ENCODE measurements at regions not wholly inside any gene's neighbourhood (a gene's known extent, or its start where the extent isn't known, plus 50 kb on each side); places are given as distances from the start of the nearest gene placed in this dataset.

DNA sequence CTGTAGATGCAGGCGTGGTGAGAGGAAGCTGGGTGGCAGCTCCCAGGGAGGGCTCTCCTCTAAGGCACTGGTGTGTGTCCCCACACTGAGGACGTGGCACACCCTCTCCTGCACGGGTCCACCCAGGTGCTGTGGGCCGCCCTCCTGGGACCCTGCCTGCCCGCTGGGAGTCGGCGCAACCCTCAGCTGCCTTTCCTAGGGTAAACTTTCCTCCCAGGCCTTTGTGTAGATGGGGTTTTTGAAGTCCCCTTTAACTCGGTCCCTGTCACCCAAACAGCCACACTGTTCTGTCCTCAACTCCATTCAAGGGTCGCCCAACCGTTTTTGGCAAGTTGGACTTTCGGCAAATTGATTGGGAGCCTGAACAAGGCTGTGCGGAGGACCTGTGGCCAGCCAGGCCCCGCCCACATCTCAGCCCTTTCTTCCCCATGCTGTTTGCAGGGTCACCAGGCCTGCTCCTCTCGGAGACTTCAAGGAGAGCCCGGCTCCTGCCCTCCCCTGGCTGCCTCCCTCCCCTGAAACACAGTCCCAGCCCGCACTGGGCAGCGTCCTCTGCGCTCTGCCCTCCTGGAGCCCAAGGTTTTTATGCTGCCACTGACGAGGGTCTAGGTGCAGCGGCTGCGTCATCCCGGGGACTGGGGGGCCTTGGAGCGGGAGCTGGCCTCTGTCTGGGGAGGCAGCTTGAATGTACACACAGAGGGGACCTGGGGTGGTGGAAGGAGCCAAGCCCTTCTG, 1126.2 kb downstream of the BRD1 start:
- DNase-seq (ENCODE audit: low read depth in 2 of 2) = no peak

DNA sequence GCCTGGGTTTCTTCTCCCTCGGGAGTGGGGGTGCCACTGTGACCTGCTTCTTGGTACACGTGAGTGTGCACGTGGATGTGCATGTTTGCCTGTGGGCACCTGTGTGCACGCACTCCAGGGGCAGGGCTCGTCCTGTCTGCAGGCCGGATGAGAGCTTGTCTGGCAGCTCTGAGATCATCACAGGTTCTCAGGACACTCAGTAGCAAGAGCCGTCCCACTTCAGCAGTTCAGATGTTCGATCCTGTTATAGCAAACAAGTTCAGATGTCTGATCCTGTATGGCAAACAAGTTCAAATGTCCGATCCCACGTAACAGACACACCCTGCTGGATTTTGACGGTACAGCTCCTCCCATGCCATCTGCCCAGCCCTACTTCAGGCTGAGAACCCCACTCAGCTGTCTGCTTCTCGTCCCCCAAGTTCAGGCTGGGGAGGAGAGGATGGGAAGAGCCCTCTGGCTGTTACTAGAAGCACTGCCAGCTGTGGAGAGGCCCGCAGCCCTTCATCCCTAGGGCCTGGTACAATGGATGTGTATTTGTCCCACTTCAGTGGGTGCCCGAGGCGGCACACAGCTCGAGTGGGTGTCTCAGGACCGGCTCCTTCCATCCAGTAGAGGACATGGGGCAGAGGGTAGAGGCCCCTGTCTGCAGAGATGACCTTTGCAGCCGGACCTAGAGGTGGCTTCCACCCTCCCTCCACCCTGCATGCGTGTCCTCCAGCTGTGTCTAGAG, 1126.9 kb downstream of the BRD1 start:
- DNase-seq (ENCODE audit: low read depth in 2 of 2) = no peak

DNA sequence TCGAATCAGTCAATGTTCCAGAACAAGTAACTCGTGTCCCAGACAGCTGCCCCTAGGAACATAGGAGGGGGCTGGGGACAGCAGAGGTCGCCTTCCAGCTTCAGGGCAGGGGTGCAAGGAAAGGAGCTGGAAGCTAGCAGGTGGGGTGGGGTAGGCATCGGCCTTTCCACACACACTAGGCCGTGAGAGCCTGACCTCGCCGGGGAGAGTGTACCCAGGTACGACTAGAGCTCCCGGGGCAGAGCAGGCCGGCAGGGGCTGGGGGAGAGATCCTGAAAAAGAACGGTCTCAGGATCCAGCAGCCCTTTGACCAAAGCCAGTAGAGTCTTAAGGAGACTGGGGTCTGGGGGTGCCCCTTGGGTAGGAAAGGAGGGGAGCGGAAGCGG, 1127.5 kb downstream of the BRD1 start:
- no peak for DNase-seq (ENCODE audit: low read depth in 2 of 2)

DNA sequence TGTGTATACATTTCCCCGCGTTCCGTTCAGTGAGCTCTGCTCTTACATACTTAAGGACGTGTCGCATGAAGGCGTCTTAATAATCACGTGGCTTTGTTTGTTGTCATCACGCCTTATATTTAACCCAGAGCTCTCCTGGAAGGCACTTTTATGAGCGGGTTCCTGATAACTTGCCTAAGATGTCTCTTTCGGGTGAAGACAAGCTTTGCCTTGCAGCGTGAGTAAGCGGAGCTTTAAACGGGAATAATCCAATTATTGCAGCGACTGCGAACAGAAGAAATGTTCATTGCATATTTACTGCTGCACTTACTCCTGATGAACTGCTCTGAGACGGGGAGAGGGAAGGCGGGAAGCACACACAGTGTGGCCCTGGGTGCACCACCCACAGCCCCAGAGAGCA, 1128.2 kb downstream of the BRD1 start:
- no peak for DNase-seq (ENCODE audit: low read depth in 2 of 2)

DNA sequence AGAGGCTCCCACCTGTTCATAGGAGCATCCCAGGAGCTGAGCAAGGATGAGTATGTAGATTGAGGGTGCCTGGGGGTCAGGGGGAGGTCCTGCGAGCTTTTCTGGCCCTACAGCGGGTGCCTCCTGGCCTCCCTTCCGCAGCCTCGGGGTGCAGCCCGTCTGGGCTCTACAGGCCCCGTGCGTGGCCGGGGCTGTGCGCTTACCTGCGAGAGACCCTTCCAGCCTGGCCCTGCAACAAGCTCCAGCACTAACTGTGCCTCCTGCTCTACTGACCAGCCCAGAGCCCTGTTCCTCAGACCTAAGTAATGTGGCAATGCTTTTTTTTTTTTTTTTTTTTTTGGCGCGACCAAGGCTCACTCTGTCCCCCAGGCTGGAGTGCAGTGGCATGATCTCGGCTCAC, 1129.1 kb downstream of the BRD1 start:
- DNase-seq (ENCODE audit: low read depth in 2 of 2) = no peak

DNA sequence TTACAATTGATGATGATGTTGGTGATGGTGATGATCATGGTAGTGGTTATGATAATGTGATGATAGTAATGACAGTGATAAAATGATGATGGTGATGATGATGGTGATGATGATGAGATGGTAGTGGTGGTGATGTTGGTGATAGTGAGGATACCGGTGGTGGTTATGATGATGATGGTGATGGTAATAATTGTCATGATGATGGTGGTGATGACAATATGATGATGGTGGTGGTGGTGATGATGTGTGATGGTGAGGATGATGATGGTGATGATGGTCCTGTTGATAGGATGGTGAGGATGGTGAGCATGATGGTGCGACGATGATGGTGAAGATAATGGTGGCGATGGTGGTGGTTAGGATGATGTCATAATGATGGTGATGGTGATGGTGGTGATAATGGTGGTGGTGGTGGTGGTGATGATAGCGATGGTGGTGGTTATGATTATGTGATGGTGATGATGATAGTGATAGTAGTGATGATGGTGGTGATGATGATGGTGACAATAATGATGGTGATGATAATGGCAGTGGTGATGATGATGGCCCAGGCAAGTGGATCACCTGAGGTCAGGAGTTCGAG, 1129.9 kb downstream of the BRD1 start:
- DNase-seq (ENCODE audit: low read depth in 2 of 2) = no peak

DNA sequence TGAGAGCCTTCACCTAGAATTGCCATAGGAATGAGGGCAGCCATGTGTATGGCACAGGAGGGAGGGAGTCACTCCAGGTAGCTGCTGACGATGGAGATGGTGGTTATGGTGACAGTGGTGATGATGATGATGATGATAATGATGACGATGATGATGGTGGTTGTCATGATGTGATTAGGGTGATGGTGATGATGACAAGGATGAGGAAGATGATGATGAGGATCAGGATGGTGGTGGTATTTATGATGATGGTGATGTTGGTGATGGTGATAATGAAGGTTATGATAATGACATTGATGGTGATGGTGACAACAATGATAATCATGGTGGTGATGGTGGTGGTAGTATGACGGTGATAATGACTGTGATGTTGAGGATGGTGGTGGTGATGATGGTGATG, 1130.5 kb downstream of the BRD1 start:
- DNase-seq (ENCODE audit: low read depth in 2 of 2) = no peak

DNA sequence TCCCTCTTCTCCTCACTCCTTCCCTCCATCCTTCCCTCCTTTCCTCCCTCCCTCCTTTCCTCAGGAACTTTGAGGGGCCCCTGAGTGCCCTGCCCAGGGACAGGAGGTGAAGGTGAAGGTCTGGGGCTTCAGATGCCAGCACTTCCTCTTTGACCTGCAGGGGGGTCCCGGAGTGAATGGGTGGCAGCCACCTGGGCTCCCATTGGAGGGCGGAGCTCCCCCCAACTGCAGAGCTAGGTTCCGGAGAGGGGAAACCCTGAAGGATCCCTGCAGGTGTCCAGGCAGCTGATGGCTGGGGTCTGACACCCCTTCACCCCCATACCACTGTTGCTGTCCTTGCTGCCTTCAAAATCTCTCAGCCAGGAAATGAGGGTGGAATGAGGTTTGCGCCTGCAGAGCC, 1131.3 kb downstream of the BRD1 start:
- DNase-seq (ENCODE audit: low read depth in 2 of 2) = no peak

DNA sequence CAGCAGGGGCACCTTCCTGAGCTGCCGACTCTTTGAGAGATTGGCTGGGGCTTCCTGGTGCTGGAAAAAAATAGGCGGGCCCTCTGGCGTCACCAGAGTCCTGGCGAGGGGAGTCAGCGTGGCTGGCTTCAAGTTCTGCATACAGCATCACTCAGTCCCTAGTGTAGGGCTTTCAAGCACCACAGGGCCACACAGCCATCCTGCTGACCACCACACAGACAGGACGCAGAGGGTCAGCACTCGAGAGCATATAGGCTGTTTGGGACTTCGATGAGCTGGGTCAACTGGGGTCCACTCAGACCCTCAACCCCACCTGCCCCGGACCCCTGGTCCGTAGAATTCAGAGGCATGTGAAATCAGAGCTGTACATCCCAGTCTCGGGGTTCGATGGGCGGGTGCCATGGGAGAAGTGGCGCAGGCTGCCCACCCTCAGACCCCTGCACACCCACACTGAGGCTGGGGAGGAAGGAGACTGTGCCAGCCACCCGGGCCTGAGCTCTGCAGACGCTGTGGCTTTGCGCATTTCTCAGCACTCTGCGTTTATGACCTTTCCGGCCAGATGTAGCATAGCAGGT, 1131.9 kb downstream of the BRD1 start:
- no peak for DNase-seq (ENCODE audit: low read depth in 2 of 2)

DNA sequence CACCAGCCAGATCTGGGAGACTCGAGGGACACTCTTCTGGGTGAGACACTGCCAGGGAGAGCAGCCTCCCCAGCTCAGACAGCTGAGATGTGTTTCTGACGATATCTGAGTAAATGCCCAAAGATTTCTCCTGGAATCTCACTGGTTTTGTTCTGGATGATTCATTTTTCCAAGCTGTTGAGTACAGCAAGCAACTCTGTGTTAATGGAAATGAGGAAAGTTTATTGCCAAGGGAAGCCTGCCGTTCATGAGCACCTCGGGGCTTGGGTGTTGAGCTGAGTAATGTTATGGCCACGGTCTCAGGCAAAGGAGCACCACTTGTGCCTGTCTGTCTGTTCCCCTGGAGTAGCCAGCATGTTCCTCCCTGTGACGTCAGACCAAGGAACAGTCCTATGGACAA, 1132.4 kb downstream of the BRD1 start:
- no peak for DNase-seq (ENCODE audit: low read depth in 2 of 2)

DNA sequence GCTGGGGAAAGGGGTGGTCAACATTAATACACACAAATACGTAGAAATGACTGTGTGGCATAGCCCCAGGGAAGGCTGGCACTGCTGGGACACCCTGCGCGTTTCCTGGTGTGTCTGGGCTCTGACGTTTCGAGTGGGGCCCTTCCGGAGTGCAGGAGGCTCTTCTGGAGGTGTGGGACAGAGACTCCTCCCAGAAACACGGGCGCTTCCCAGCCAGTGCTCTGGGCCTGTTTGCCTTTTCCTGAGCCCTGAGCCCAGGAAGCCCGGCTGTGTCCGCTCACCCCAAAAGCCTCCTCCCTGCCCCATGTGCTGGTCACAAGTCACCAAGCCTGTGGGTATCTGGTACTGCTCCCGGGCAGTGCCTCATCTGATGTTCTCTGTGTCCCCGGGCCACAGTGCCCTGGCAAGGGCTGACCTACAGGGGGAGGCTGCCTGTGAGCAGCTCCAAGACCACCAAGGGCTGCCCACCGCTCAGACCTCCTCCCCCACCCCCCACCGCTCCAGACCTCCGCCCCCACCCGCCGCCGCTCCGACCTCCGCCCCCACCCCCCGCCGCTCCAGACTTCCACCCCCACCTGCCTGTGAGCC, 1133.3 kb downstream of the BRD1 start:
- DNase-seq (ENCODE audit: low read depth in 2 of 2) = no peak

DNA sequence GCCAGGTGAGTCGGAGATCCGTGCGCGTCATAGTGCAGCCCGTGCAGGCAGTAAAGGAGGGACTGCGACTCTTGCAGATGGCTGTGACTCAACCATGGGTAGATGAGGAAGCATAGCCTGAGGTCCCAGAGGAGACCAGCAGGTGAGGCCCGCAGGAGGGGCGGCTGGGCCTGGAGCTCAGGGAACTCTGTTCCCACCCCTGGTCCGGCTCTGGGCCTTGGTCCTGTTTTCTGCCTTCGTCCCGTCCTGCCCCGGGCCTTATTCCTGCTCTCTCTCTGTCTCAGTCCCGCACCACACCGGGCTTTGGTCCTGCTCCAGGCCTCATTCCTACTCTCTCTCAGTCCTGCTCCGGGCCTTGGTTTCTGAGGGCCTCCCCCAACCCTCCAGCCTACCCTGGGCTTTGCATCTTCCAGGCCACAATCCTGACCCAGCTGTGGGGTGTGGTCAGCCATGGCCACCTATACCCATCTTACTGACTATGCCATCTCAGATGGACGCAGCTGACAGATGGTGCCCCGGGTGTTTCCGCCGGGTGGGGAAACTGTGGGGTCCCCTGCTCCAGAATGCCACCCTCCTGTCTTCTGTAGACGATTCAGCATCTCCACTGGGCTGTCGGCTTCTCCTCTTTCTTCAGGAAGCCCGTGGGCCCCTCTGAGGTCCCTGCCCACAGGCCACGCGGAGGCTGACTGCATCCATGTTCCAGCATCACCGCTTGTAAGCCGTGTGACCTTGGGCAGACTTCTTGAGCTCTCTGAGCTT, 1134.1 kb downstream of the BRD1 start:
- DNase-seq (ENCODE audit: low read depth in 2 of 2) = no peak

DNA sequence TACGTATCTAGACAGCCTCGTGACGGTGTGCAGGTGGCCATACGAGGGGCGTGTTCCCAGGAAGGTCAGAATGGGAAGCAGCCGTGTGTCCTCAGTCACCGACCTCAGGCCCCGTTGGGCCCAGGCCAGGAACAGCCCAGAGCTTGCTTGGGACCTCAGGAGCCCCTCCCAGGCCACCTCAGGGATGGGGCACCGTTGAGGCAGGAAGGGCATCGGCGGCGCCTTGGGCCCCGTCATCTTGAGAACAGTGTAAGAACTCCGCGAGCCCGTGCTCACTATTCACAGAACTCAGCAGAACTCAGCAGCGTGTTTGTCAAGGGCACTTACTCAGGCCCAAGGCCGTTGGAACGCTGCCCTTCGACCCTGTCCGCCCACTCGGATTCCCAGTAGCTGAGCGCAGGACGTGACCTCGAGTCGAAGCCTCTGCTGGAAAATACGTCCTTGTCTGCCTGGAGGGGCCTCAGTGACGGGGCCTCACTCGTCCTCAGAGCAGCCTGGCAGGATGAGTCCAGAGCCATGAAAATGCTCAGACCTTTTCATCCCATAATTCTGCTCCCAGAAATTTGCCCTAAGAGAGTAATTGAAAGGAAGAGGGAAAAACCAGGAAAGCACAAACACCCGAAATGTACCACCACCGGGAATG, 1134.8 kb downstream of the BRD1 start:
- DNase-seq (ENCODE audit: low read depth in 2 of 2) = no peak

DNA sequence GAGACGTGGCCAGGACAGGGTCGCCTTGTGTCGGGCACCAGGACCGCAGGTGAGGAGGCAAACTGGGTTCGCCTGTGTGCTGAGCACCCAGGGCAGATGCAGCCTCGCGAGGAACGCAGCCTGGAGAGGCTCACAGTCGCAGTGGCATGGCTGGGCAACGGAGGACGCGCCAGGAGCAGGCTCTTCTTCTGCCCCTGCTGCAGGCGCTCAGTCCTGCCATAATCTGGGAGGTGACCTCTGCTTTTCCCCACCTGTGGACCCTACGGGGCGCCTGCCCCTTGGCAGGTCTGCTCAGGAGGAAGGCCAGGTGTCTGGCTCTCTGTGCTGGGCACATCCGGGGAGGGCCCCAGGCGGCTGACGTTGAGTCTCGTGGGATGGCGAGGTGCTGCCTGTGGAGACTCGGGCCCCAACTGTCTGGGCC, 1136.2 kb downstream of the BRD1 start:
- no peak for DNase-seq (ENCODE audit: low read depth in 2 of 2)

DNA sequence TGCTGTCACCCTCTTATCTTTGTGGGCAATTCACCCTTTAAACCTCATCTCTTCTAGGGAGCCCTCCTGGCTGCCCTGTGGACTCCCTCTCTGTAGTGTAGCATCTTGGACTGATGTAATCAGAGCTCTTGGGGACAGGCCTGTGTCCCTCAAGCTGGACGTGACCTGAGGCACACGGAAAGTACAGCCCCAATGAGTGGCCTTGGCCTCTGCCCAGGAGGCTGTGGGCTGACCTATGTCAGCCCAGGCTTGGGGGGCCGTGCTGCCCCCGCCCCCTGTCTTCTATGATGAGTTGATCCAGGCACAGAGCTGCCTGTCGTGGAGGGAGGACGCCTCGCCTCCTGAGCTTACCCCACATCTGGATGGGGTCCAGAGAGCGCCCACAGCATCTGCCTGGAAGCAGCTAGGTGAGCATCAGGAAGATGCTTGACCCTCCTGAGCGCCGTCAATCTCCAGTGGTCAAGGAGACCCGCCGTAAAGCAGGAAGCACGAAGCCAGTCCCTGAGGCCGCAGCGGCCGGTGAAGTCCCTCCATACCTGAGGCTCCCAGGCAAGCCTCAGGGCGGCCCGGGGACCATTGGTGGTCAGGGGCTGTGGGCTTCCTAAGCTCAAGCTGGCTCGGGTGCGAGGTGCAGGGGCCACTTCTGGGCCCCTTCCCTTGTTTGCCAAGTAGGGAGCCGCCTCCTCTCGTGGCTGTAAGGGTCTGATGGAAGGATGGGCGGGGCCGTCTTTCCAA, 1136.9 kb downstream of the BRD1 start:
- no peak for DNase-seq (ENCODE audit: low read depth in 2 of 2)

DNA sequence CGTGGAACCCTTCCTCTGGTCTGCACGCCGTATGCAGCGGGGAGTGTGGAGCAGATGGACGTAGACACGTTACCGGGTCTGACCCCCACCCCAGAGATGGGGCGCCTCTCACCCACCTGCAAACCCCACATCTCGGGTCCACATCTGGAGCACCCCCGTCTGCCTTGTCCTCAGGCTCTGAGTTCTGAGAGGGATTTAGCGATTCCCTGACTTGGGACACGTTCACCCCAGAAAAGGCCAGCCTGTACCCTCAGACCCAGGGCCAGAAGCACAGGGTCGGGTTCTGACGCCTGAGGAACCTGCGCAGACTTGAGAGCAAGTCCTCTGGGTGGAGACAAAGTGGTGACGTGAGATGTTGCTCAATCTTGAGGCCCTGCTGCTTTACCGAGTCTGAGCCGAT, 1138.5 kb downstream of the BRD1 start:
- DNase-seq (ENCODE audit: low read depth in 2 of 2) = no peak

DNA sequence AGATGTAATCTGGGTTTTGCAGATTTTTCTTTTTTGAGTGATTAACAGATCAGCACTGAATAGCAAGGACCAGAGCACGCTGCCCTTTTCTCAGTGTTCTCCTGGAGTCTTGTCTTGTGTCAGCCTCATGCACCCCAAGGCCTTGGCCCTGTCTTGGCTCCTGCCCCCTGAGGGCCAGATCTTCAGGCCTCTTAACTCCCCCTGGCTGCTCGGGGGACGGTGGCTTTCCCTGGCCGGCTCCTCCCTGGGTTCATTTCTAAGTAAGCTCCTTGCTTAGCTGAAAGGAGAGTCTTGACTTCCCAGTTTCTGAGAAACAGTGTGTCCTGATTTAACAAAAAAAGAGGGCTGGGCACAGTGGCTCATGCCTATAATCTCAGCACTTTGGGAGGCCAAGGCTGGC, 1139.3 kb downstream of the BRD1 start:
- no peak for DNase-seq (ENCODE audit: low read depth in 2 of 2)

DNA sequence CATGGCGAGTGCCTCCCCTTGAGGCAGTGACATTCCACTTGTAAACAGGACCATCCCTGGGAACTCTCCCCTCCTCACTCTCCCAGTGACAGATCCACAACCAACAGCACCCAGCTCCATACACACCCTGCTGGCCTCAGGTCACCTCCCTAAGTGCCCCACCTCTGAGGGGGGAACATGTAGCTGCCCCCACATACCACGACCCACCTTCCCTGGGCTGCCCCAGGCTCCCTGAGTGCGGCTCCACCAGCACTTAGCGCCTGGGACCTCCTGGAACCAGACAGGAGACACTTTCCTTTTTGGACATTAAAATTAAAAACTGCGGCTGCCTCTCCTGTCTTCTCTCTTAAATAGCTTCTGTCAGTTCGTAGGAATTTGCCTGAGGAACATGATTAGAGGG, 1140.1 kb downstream of the BRD1 start:
- DNase-seq (ENCODE audit: low read depth in 2 of 2) = no peak

DNA sequence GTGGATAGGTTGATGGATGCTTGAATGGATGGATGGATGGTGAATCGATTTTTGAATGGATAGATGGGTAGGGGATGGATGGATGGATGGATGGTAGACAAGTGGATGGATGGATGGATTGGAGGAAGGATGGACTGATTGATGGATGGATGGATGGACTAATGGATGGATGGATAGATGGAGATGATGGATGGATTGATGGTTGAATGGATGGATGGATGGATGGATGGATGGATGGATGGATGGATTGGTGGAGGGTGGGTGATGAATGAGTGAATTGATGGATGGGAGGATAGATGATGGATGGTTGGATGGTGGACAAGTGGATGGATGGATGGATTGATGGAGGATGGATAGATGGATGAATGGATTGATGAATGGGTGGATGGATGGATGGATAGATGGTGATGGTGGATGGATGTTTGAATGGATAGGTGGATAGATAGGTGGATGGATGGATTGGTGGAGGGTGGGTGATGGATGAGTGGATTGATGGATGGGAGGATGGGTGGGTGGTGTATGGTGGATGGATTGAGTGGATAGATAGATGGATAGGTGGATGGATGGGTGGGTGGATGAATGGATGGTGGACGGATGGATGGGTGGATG, 1140.9 kb downstream of the BRD1 start:
- DNase-seq (ENCODE audit: low read depth in 2 of 2) = no peak

DNA sequence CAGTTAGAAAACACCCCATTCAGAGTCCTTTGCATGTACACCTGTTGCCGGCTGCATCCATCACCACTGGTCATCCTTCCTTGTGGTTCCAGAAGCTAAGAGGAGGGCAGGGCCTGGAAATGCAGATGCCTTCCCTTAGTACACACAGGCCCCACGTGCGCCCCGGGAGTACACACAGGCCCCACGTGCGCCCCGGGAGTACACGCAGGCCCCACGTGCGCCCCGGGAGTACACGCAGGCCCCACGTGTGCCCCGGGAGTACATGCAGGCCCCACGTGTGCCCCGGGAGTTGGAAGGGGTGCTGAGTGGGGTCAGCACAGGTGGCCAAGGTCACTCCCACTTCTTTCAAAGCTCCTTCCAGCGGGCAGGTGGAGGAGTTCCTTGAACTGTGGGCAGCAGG, 1141.9 kb downstream of the BRD1 start:
- no peak for DNase-seq (ENCODE audit: low read depth in 2 of 2)
